Gastroesophageal sphincter (tissue), 3 donors: ENCODE measurements at regions not wholly inside any gene's neighbourhood (a gene's known extent, or its start where the extent isn't known, plus 50 kb on each side); places are given as distances from the start of the nearest gene placed in this dataset.

Source experiments
- CTCF ChIP-seq, 4 experiments: fragments of 200-600 bp in 2 of 4; fragments of 450-650 bp in 2 of 4; sonication (generic) in 1 of 4; IDR thresholded peaks; one replicate each; pipeline ENCODE4 v1.5.1; 2017 to 2019; ENCODE audit warnings: antibody characterized with exemption in 4 of 4, mild to moderate bottlenecking in 2 of 4, moderate library complexity in 2 of 4
- EP300 ChIP-seq: sonication (generic); formaldehyde crosslinking; IDR thresholded peaks from one replicate; pipeline ENCODE4 v1.6.1; 2017; ENCODE audit warnings: antibody characterized with exemption, mild to moderate bottlenecking
- POLR2A ChIP-seq, 2 donors: fragments of 450-650 bp; IDR thresholded peaks; one replicate each; pipeline ENCODE4 v1.6.1; 2017; ENCODE audit warnings: antibody characterized with exemption in 2 of 2, mild to moderate bottlenecking in 2 of 2, moderate library complexity in 1 of 2
- POLR2AphosphoS5 ChIP-seq: sonication (generic); formaldehyde crosslinking; IDR thresholded peaks from one replicate; pipeline ENCODE4 v1.6.1; 2017; ENCODE audit warnings: antibody characterized with exemption

GRCh38 chr19:20359933-20360720 is 193.1 kb downstream of the ZNF486 start:
- TF ChIP-seq POLR2A (IDR thresholded peaks at IDR 0.05), result no peak
- TF ChIP-seq EP300, result no peak
- no peak for TF ChIP-seq CTCF (IDR thresholded peaks at IDR 0.05)
- TF ChIP-seq POLR2AphosphoS5, result no peak
